Body of pancreas (tissue), 4 donors: ENCODE measurements at regions not wholly inside any gene's neighbourhood (a gene's known extent, or its start where the extent isn't known, plus 50 kb on each side); places are given as distances from the start of the nearest gene placed in this dataset.

ENCODE experiments used
- ATAC-seq: fragments of 150-250 bp; one replicate; pipeline ENCODE4 v1.9.1; 2016
- DNase-seq, 4 donors: peaks; one replicate each; pipeline ENCODE4 v3.0.0-alpha.2; 2019
- H3K27ac ChIP-seq, 4 donors: fragments of 200-600 bp; sonication (generic); 1 replicate in 3 of 4; 2 replicates in 1 of 4; pipeline versions ENCODE4 v1.5.1 to v1.6.1; 2016 to 2019; ENCODE audit warnings: mild to moderate bottlenecking in 1 of 4, mixed read lengths in 1 of 4, moderate library complexity in 1 of 4
- H3K27me3 ChIP-seq, 2 donors: fragments of 200-600 bp; sonication (generic); one replicate each; pipeline ENCODE4 v1.6.0; 2016; ENCODE audit warnings: mild to moderate bottlenecking in 1 of 2
- H3K36me3 ChIP-seq, 2 donors: fragments of 200-600 bp; sonication (generic); replicated peaks in 1 of 2; 2 replicates each; pipeline ENCODE4 v1.5.1; 2016; ENCODE audit warnings: low read depth in 2 of 2; ENCODE audit not compliant: insufficient read depth in 1 of 2
- H3K4me1 ChIP-seq: fragments of 200-600 bp; sonication (generic); one replicate; pipeline ENCODE4 v1.6.0; 2016
- H3K4me3 ChIP-seq, 2 donors: fragments of 200-600 bp; sonication (generic); 1 replicate in 1 of 2; 2 replicates in 1 of 2; pipeline ENCODE4 v1.5.1; 2016 to 2019
- H3K9me3 ChIP-seq, 3 donors: fragments of 200-600 bp; sonication (generic); 1 replicate in 2 of 3; 2 replicates in 1 of 3; pipeline ENCODE4 v1.5.1; 2016
- POLR2A ChIP-seq, 3 donors: fragments of 450-650 bp; IDR thresholded peaks; one replicate each; pipeline ENCODE4 v1.6.1; 2016; ENCODE audit warnings: antibody characterized with exemption in 3 of 3, mild to moderate bottlenecking in 2 of 3
- WGBS, 2 donors: methylation state at CpG; one replicate each; pipeline ENCODE4 v1.1.5; 2017; 5-methylcytosine and 5-hydroxymethylcytosine counted together
- intact Hi-C: fragments of 100-400 bp; cut with DNase I; formaldehyde crosslinking; loops from one replicate; pipeline ENCODE4 v1.15.1; 2023
- TF ChIP-seq, protein P1 (sequence below), 7 experiments: fragments of 450-650 bp in 4 of 7; fragments of 200-600 bp in 3 of 7; sonication (generic) in 3 of 7; IDR thresholded peaks; one replicate each; pipeline ENCODE4 v1.5.1; 2016 to 2019; ENCODE audit warnings: antibody characterized with exemption in 7 of 7

DNA sequence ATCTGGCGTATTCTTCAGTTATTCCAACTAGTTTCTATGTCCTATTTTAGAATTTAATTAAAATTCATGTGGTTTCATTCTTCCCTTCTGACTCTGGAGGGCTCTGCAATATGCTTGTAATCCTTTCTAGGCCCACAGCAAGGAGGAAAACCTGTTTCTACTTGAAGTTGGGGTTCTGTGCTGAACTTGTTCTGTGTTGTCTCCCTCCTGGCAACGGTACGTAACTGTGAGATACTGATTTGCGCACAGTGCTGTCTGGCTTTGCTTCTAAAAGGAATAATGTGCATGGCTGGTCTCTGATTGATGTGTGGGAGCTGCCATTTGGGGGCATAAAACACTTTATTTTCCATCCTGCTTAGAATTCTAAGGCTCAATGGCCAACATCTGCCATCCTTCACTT lies 81.7 kb downstream of the NABP1 start:
- intact Hi-C loops: no loop called here
- no peak for ATAC-seq

DNA sequence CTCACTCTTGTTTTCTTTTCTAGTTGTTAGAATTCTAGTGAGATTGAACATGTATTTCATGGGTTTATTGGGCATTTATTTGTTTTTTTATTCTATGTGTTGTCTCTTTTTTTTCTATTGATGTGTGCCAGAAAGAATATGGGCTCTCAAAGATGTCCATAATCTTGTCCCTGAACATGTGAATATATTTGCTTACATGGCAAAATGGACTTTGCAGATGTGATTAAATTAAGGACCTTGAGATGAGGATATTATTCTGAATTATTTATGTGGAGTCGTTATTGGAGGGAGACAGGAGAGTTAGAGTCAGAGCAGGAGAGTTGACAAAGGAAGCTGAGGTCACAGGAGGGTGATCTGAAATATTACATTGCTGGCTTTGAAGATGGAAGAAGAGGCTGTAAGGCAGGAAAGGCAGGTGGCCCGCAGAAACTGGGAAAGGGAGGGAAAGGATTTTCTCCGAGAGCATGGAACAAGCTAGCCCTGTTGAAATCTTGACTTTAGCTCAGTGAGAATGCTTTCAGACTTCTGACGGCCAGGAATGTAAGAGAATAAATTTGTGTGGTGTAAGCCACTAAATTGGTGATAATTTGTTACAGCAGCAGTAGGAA lies 82.8 kb downstream of the NABP1 start:
- Histone ChIP-seq H3K9me3 (no peaks in the 10 kb centered on the region), H3K27me3 (no peaks in the 10 kb centered on the region), H3K36me3 (no peaks in the 10 kb centered on the region), H3K4me1 (no peaks in the 10 kb centered on the region), H3K4me3 (no peak overlapping the region), H3K27ac (no peak overlapping the region)
- TF ChIP-seq, protein P1, sequence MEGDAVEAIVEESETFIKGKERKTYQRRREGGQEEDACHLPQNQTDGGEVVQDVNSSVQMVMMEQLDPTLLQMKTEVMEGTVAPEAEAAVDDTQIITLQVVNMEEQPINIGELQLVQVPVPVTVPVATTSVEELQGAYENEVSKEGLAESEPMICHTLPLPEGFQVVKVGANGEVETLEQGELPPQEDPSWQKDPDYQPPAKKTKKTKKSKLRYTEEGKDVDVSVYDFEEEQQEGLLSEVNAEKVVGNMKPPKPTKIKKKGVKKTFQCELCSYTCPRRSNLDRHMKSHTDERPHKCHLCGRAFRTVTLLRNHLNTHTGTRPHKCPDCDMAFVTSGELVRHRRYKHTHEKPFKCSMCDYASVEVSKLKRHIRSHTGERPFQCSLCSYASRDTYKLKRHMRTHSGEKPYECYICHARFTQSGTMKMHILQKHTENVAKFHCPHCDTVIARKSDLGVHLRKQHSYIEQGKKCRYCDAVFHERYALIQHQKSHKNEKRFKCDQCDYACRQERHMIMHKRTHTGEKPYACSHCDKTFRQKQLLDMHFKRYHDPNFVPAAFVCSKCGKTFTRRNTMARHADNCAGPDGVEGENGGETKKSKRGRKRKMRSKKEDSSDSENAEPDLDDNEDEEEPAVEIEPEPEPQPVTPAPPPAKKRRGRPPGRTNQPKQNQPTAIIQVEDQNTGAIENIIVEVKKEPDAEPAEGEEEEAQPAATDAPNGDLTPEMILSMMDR (IDR thresholded peaks at IDR 0.05): no peak
- no peak for TF ChIP-seq POLR2A (IDR thresholded peaks at IDR 0.05)
- DNase-seq (no peak), ATAC-seq (no peak)
- 52 to 62% methylated on average over 4 of the region's 4 CpGs for WGBS, 2 donors
- intact Hi-C loops: no loop called here

More for the DNA sequence above, 81.7 kb downstream of the NABP1 start:
- no peak overlapping the region for H3K27ac ChIP-seq
- no peak overlapping the region for H3K4me3 ChIP-seq
- no peaks in the 10 kb centered on the region for H3K27me3 ChIP-seq
- no peak for TF ChIP-seq POLR2A (IDR thresholded peaks at IDR 0.05)
- TF ChIP-seq, protein P1 (IDR thresholded peaks at IDR 0.05): no peak
- no peaks in the 10 kb centered on the region for H3K9me3 ChIP-seq
- 91 to 94% methylated on average over 4 of the region's 4 CpGs for WGBS, 2 donors
- no peaks in the 10 kb centered on the region for H3K36me3 ChIP-seq
- H3K4me1 ChIP-seq: no peaks in the 10 kb centered on the region
- no peak for DNase-seq

DNA sequence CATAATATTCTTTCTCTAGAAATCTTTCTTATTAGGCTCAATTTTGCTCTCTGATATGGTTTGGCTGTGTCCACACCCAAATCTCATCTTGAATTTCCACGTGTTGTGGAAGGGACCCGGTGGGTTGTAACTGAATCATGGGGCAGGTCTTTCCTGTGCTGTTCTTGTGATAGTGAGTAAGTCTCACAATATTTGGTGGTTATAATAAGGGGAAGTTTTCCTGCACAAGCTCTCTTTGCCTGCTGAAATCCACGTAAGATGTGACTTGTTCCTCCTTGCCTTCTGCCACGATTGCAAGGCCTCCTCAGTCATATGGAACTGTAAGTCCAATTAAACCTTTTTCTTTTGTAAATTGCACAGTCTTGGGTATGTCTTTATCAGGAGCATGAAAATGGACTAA lies 73.8 kb downstream of the CAVIN2 start:
- no peaks in the 10 kb centered on the region for H3K4me1 ChIP-seq
- H3K27me3 ChIP-seq: no peaks in the 10 kb centered on the region
- WGBS, 2 donors: 64 to 66% methylated on average over 4 of the region's 4 CpGs
- intact Hi-C loops: no loop called here
- TF ChIP-seq POLR2A (IDR thresholded peaks at IDR 0.05): no peak
- TF ChIP-seq, protein P1 (IDR thresholded peaks at IDR 0.05): no peak
- DNase-seq: no peak
- H3K27ac ChIP-seq: no peak overlapping the region
- no peaks in the 10 kb centered on the region for H3K36me3 ChIP-seq
- ATAC-seq: no peak
- H3K4me3 ChIP-seq: no peak overlapping the region
- H3K9me3 ChIP-seq: no peaks in the 10 kb centered on the region

DNA sequence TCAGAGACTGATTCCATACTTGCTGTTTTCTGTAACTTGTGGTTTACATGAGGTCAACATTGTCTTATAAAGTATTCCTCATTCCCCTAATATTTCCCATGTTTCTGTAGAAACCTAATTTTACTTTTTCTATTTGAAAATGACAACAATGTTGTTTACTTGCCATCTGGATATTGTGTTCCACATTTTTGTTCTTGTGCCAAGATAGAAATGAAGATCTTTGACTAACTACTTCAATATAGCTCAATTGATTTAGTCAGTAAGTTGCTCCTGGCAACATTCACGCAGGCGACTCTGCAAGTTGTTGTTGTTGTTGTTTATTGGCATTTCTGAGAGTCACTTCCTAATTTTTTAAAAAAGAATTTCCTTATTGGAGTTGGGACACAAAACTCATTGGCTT lies 69.5 kb downstream of the CAVIN2 start:
- H3K4me3 ChIP-seq: no peak overlapping the region
- no peaks in the 10 kb centered on the region for H3K4me1 ChIP-seq
- intact Hi-C loops: no loop called here
- ATAC-seq: no peak
- H3K27me3 ChIP-seq: no peaks in the 10 kb centered on the region
- no peak for DNase-seq
- no peaks in the 10 kb centered on the region for H3K9me3 ChIP-seq
- H3K27ac ChIP-seq: no peak overlapping the region
- H3K36me3 ChIP-seq: no peaks in the 10 kb centered on the region
- TF ChIP-seq POLR2A (IDR thresholded peaks at IDR 0.05): no peak
- TF ChIP-seq, protein P1 (IDR thresholded peaks at IDR 0.05): no peak
- WGBS, 2 donors: 72 to 82% methylated on average over 2 of the region's 2 CpGs

DNA sequence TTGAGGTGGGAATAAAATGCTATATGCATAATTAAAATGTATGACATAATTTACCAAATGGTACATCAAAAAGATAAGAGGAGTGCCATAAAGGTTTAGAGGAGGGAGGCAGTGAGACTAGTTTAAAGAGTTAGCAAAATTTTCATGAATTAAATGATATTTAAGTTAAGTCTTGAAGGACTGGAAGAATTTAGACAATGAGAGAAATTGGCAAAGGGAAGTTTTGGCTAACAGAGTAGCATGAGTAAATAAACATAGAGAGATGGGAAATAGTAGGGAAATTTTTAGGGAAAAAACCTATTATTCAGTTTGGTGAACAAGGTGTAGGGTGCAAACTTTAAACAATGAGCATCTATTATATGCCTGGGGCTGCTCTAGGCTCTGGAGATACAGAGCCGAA lies 68.8 kb downstream of the CAVIN2 start:
- no peaks in the 10 kb centered on the region for H3K27me3 ChIP-seq
- TF ChIP-seq, protein P1 (IDR thresholded peaks at IDR 0.05): no peak
- no peak for TF ChIP-seq POLR2A (IDR thresholded peaks at IDR 0.05)
- H3K36me3 ChIP-seq: no peaks in the 10 kb centered on the region
- intact Hi-C loops: no loop called here
- H3K4me1 ChIP-seq: no peaks in the 10 kb centered on the region
- no peak overlapping the region for H3K27ac ChIP-seq
- no peaks in the 10 kb centered on the region for H3K9me3 ChIP-seq
- no peak for DNase-seq
- no peak for ATAC-seq
- no peak overlapping the region for H3K4me3 ChIP-seq
- 78 to 92% methylated on average over 1 of the region's 1 CpG for WGBS, 2 donors
